Liver (tissue), 8 donors: ENCODE measurements at regions not wholly inside any gene's neighbourhood (a gene's known extent, or its start where the extent isn't known, plus 50 kb on each side); places are given as distances from the start of the nearest gene placed in this dataset.

Experiments used
- DNase-seq: peaks from one replicate; pipeline ENCODE4 v3.0.0-alpha.2; 2017; ENCODE audit warnings: low spot score
- H3K27ac ChIP-seq, 2 donors: one replicate each; pipeline ENCODE4 v1.7.0; 2013; ENCODE audit warnings: inconsistent platforms in 2 of 2, low read length in 2 of 2, control low read depth in 1 of 2, low read depth in 1 of 2, mild to moderate bottlenecking in 1 of 2
- H3K27me3 ChIP-seq, 4 donors: one replicate each; pipeline versions ENCODE4 v1.6.1 to v1.7.0; 2013; ENCODE audit warnings: low read length in 3 of 4, inconsistent platforms in 1 of 4, mild to moderate bottlenecking in 1 of 4, moderate library complexity in 1 of 4; ENCODE audit not compliant: control insufficient read depth in 4 of 4, insufficient read depth in 4 of 4
- H3K36me3 ChIP-seq, 4 donors: one replicate each; pipeline versions ENCODE4 v1.6.1 to v1.7.0; 2013; ENCODE audit warnings: low read length in 3 of 4, mild to moderate bottlenecking in 3 of 4, low read depth in 1 of 4, moderate library complexity in 1 of 4; ENCODE audit not compliant: control insufficient read depth in 4 of 4, insufficient read depth in 3 of 4
- H3K4me1 ChIP-seq, 4 donors: one replicate each; pipeline versions ENCODE4 v1.6.1 to v1.7.0; 2013; ENCODE audit warnings: low read length in 3 of 4, mild to moderate bottlenecking in 3 of 4, moderate library complexity in 1 of 4; ENCODE audit not compliant: control insufficient read depth in 4 of 4, insufficient read depth in 4 of 4
- H3K4me3 ChIP-seq, 3 donors: one replicate each; pipeline versions ENCODE4 v1.6.1 to v1.7.0; 2013; ENCODE audit warnings: low read length in 3 of 3, control low read depth in 1 of 3, low read depth in 1 of 3, mild to moderate bottlenecking in 1 of 3
- H3K9ac ChIP-seq, 2 donors: one replicate each; pipeline ENCODE4 v1.7.0; 2013; ENCODE audit warnings: low read length in 2 of 2, mild to moderate bottlenecking in 2 of 2, moderate library complexity in 2 of 2, control low read depth in 1 of 2, low read depth in 1 of 2
- H3K9me3 ChIP-seq, 4 donors: one replicate each; pipeline versions ENCODE4 v1.6.1 to v1.7.0; 2013; ENCODE audit warnings: low read length in 3 of 4; ENCODE audit not compliant: control insufficient read depth in 4 of 4
- CTCF ChIP-seq: fragments of 150-350 bp; IDR thresholded peaks from 2 replicates; pipeline ENCODE4 v1.5.1; 2017; ENCODE audit warnings: improper control_type of control experiment, low read depth, low read length; ENCODE audit not compliant: missing input control
- EGR1 ChIP-seq, 2 donors: IDR thresholded peaks; 2 replicates each; pipeline ENCODE4 v1.6.1; 2016 to 2018; ENCODE audit warnings: antibody characterized with exemption in 2 of 2, low read depth in 2 of 2
- FOXA1 ChIP-seq: IDR thresholded peaks from 2 replicates; pipeline ENCODE4 v1.6.1; 2016; ENCODE audit warnings: antibody characterized with exemption
- FOXA2 ChIP-seq: IDR thresholded peaks from 2 replicates; pipeline ENCODE4 v1.6.1; 2016; ENCODE audit warnings: antibody characterized with exemption
- HNF4A ChIP-seq, 2 donors: conservative IDR thresholded peaks; 2 replicates each; pipeline ENCODE4 v1.6.1; 2016; ENCODE audit warnings: antibody characterized with exemption in 2 of 2, mild to moderate bottlenecking in 2 of 2
- HNF4G ChIP-seq: IDR thresholded peaks from 2 replicates; pipeline ENCODE4 v1.6.1; 2016; ENCODE audit warnings: antibody characterized with exemption
- JUND ChIP-seq, 2 donors: IDR thresholded peaks; 2 replicates each; pipeline ENCODE4 v1.6.1; 2016; ENCODE audit warnings: antibody characterized with exemption in 2 of 2
- NR2F2 ChIP-seq: IDR thresholded peaks from 2 replicates; pipeline ENCODE4 v1.6.1; 2016; ENCODE audit warnings: antibody characterized with exemption
- REST ChIP-seq: IDR thresholded peaks from 2 replicates; pipeline ENCODE4 v1.6.1; 2016; ENCODE audit warnings: antibody characterized with exemption, mild to moderate bottlenecking
- RXRA ChIP-seq, 2 donors: IDR thresholded peaks; 2 replicates each; pipeline ENCODE4 v1.6.1; 2017 to 2018; ENCODE audit warnings: antibody characterized with exemption in 2 of 2, mild to moderate bottlenecking in 1 of 2
- SP1 ChIP-seq: IDR thresholded peaks from 2 replicates; pipeline ENCODE4 v1.6.1; 2018; ENCODE audit warnings: antibody characterized with exemption, mild to moderate bottlenecking
- YY1 ChIP-seq: IDR thresholded peaks from 2 replicates; pipeline ENCODE4 v1.6.1; 2016; ENCODE audit warnings: antibody characterized with exemption, mild to moderate bottlenecking
- ZBTB33 ChIP-seq: IDR thresholded peaks from 2 replicates; pipeline ENCODE4 v1.6.1; 2016; ENCODE audit warnings: antibody characterized with exemption
- WGBS: extraction: QIAGEN DNeasy Blood & Tissue Kit; methylation state at CpG from one replicate; pipeline ENCODE4 v1.1.7; 2013; 5-methylcytosine and 5-hydroxymethylcytosine counted together
- TF ChIP-seq, protein P1 (sequence below): IDR thresholded peaks from 2 replicates; pipeline ENCODE4 v1.6.1; 2016; ENCODE audit warnings: antibody characterized with exemption
- TF ChIP-seq, protein P2 (sequence below): IDR thresholded peaks from 2 replicates; pipeline ENCODE4 v1.6.1; 2016; ENCODE audit warnings: antibody characterized with exemption
- donor health status: healthy.
- donor health status: healthy.
- donor health status: healthy.
- donor health status: healthy.
- donor health status: healthy.

DNA sequence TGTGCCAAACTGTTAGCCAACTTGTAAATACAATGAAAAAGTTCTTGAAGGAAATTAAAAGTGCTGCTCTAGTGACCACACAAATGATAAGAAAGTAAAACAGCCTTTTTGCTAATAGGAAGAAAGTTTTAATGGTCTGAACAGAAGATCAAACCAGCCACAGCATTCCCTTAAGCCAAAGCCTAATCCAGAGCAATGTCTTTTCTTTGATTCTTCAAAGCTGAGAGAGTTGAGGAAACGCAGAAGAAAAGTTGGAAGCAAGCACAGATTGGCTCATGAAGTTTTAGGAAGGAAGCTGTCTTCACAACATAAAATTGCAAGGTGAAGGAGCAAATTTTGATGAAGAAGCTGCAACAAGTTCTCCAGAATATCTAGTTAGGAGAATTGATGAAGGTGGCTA, 213.8 kb downstream of the ATXN7L3B start (continued):
- no peak for TF ChIP-seq ZBTB33
- TF ChIP-seq HNF4A (conservative IDR thresholded peaks at IDR 0.05), result no peak
- TF ChIP-seq, protein P1, sequence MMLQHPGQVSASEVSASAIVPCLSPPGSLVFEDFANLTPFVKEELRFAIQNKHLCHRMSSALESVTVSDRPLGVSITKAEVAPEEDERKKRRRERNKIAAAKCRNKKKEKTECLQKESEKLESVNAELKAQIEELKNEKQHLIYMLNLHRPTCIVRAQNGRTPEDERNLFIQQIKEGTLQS, result no peak
- no peak for TF ChIP-seq JUND (IDR thresholded peaks at IDR 0.05)

DNA sequence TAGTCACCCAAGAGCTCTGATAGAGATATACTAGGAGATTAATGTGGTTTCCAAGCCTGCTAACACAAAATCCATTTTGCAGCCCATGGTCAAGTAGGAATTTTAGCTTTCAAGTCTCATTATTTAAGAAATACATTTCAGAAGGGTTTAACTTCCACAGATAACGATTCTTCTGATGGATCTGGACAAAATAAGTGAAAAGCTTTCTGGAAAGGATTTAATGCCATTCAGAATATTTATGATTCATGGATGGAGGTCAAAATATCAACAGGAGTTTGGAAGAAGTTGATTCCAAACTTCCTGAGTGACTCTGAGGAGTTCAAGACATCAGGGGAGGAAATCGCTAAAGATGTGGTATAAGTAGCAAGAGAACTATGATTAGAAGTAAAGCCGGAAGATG, 214.6 kb downstream of the ATXN7L3B start:
- 77% methylated on average over 3 of the region's 3 CpGs for WGBS
- H3K27ac ChIP-seq, result no peak overlapping the region
- no peaks in the 10 kb centered on the region for H3K4me1 ChIP-seq
- H3K4me3 ChIP-seq, result no peak overlapping the region
- DNase-seq, result no peak
- no peaks in the 10 kb centered on the region for H3K9me3 ChIP-seq
- no peak overlapping the region for H3K9ac ChIP-seq
- H3K27me3 ChIP-seq, result no peaks in the 10 kb centered on the region
- H3K36me3 ChIP-seq, result no peaks in the 10 kb centered on the region
- TF ChIP-seq RXRA (IDR thresholded peaks at IDR 0.05), result no peak
- no peak for TF ChIP-seq ZBTB33
- no peak for TF ChIP-seq HNF4A (conservative IDR thresholded peaks at IDR 0.05)
- TF ChIP-seq CTCF, result no peak
- TF ChIP-seq NR2F2, result no peak
- no peak for TF ChIP-seq EGR1 (IDR thresholded peaks at IDR 0.05; ENCODE audit: low read depth in 2 of 2)
- TF ChIP-seq FOXA1, result no peak
- TF ChIP-seq SP1, result no peak
- TF ChIP-seq HNF4G, result no peak
- TF ChIP-seq JUND (IDR thresholded peaks at IDR 0.05), result no peak
- no peak for TF ChIP-seq FOXA2

DNA sequence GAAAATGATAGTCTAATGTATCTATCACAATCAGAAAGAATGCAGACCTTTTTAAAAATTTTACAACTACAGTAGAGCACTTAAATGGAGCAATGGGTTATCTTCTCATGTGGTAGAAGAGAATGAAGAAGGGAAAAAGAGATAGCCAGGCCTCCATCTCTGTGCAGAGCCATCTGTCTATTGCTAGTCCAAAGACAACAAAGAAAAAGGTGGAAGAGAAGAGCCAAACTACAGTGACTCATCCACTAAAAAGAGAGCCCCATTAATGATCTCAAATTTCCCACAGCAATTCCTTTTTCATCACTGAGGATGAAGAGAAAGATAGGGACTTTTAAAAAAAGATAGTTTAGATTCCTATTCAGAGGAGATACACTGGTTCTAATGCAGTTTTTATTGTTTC, 232.9 kb downstream of the ATXN7L3B start:
- H3K4me3 ChIP-seq, result no peak overlapping the region
- TF ChIP-seq REST, result no peak
- TF ChIP-seq HNF4G, result no peak
- TF ChIP-seq YY1, result no peak
- TF ChIP-seq, protein P2, sequence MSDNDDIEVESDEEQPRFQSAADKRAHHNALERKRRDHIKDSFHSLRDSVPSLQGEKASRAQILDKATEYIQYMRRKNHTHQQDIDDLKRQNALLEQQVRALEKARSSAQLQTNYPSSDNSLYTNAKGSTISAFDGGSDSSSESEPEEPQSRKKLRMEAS, result no peak
- TF ChIP-seq FOXA1, result no peak
- no peak for TF ChIP-seq CTCF
- TF ChIP-seq RXRA (IDR thresholded peaks at IDR 0.05), result no peak
- TF ChIP-seq NR2F2, result no peak
- TF ChIP-seq FOXA2, result no peak
- DNase-seq, result no peak
- no peaks in the 10 kb centered on the region for H3K36me3 ChIP-seq
- H3K4me1 ChIP-seq, result no peaks in the 10 kb centered on the region
- H3K9me3 ChIP-seq, result no peaks in the 10 kb centered on the region
- no peak overlapping the region for H3K9ac ChIP-seq
- no peak overlapping the region for H3K27ac ChIP-seq
- H3K27me3 ChIP-seq, result no peaks in the 10 kb centered on the region
